DND-41 (cell line): ENCODE measurements at regions not wholly inside any gene's neighbourhood (a gene's known extent, or its start where the extent isn't known, plus 50 kb on each side); places are given as distances from the start of the nearest gene placed in this dataset.

Experiments
- ATAC-seq: fragments of 200-7000 bp; cut with Tn5 transposase; 3 replicates; pipeline ENCODE4 v1.9.1; 2021; ENCODE audit warnings: low read depth; ENCODE audit not compliant: insufficient read depth
- DNase-seq: peaks from one replicate; pipeline ENCODE4 v3.0.0-alpha.2; 2020
- H2AFZ ChIP-seq: 2 replicates; pipeline ENCODE4 v1.6.0; 2012; ENCODE audit warnings: low read depth, low read length
- H3K27ac ChIP-seq: 2 replicates; pipeline ENCODE4 v1.5.1; 2012; ENCODE audit warnings: low read length, inconsistent platforms
- H3K27me3 ChIP-seq: fragments of 200-600 bp; sonication (generic); 2 replicates; pipeline ENCODE4 v1.6.0; 2012; ENCODE audit warnings: low read length, mild to moderate bottlenecking, inconsistent platforms; ENCODE audit not compliant: insufficient read depth, poor library complexity
- H3K36me3 ChIP-seq: 2 replicates; pipeline ENCODE4 v1.5.1; 2012; ENCODE audit warnings: low read length, inconsistent platforms; ENCODE audit not compliant: insufficient read depth
- H3K4me1 ChIP-seq: 2 replicates; pipeline ENCODE4 v1.5.1; 2012; ENCODE audit warnings: mild to moderate bottlenecking, low read length; ENCODE audit not compliant: insufficient read depth
- H3K4me2 ChIP-seq: 2 replicates; pipeline ENCODE4 v1.6.0; 2012; ENCODE audit warnings: mild to moderate bottlenecking, moderate library complexity, low read length, inconsistent platforms; ENCODE audit not compliant: insufficient read depth
- H3K4me3 ChIP-seq, 2 experiments: fragments of 200-600 bp in 1 of 2; shearing (Covaris generic) in 1 of 2; 2 replicates each; pipeline ENCODE4 v1.5.1; 2012 to 2016; ENCODE audit warnings: inconsistent platforms in 2 of 2, low read length in 2 of 2, mild to moderate bottlenecking in 2 of 2, low read depth in 1 of 2, moderate library complexity in 1 of 2
- H3K79me2 ChIP-seq: 2 replicates; pipeline ENCODE4 v1.6.0; 2012; ENCODE audit warnings: low read length, inconsistent platforms; ENCODE audit not compliant: insufficient read depth
- H3K9ac ChIP-seq: 2 replicates; pipeline ENCODE4 v1.6.0; 2012; ENCODE audit warnings: low read depth, mild to moderate bottlenecking, inconsistent platforms, low read length, moderate library complexity
- H3K9me3 ChIP-seq: 2 replicates; pipeline ENCODE4 v1.5.1; 2012; ENCODE audit warnings: low read length, moderate library complexity, mild to moderate bottlenecking, inconsistent platforms; ENCODE audit not compliant: insufficient read depth, severe bottlenecking
- H4K20me1 ChIP-seq: 2 replicates; pipeline ENCODE4 v1.6.0; 2012; ENCODE audit warnings: low read length; ENCODE audit not compliant: insufficient read depth
- CTCF ChIP-seq: IDR thresholded peaks from 2 replicates; pipeline ENCODE4 v1.5.1; 2012; ENCODE audit warnings: borderline replicate concordance, low read length, moderate library complexity, mild to moderate bottlenecking; ENCODE audit not compliant: poor library complexity, severe bottlenecking; ENCODE audit errors: extremely low read depth
- EZH2 ChIP-seq: IDR thresholded peaks from 3 replicates; pipeline ENCODE4 v1.6.1; 2012; ENCODE audit warnings: borderline replicate concordance, low read depth, mild to moderate bottlenecking, moderate library complexity, low read length, inconsistent platforms; ENCODE audit not compliant: severe bottlenecking

GRCh38 chr18:39198376-39198775 lies 1632.8 kb upstream of the CELF4 start:
- H3K27me3 ChIP-seq = no peaks in the 10 kb centered on the region
- H4K20me1 ChIP-seq = no peaks in the 10 kb centered on the region
- DNase-seq (no peak), ATAC-seq (no peak)
- no peak for TF ChIP-seq EZH2
- no peaks in the 10 kb centered on the region for H3K9me3 ChIP-seq
- no peak overlapping the region for H3K27ac ChIP-seq
- no peak overlapping the region for H3K9ac ChIP-seq
- no peak overlapping the region for H2AFZ ChIP-seq
- no peak overlapping the region for H3K4me2 ChIP-seq
- no peaks in the 10 kb centered on the region for H3K79me2 ChIP-seq
- no peak overlapping the region for H3K4me3 ChIP-seq
- no peaks in the 10 kb centered on the region for H3K36me3 ChIP-seq
- H3K4me1 ChIP-seq = no peaks in the 10 kb centered on the region

GRCh38 chr18:39191931-39192330 lies 1626.3 kb upstream of the CELF4 start:
- H2AFZ ChIP-seq = no peak overlapping the region
- DNase-seq (no peak), ATAC-seq (no peak)

GRCh38 chr18:39191058-39191457 lies 1625.5 kb upstream of the CELF4 start:
- ATAC-seq (no peak), DNase-seq (no peak)
- Histone ChIP-seq H3K27ac (no peak overlapping the region), H3K4me1 (no peaks in the 10 kb centered on the region), H2AFZ (no peak overlapping the region), H3K36me3 (no peaks in the 10 kb centered on the region), H3K27me3 (no peaks in the 10 kb centered on the region), H3K4me3 (no peak overlapping the region), H4K20me1 (no peaks in the 10 kb centered on the region), H3K9ac (no peak overlapping the region), H3K79me2 (no peaks in the 10 kb centered on the region), H3K9me3 (no peaks in the 10 kb centered on the region), H3K4me2 (no peak overlapping the region)
- TF ChIP-seq EZH2 (no peak), CTCF (no peak)

More at GRCh38 chr18:39191931-39192330, 1626.3 kb upstream of the CELF4 start:
- Histone ChIP-seq H3K36me3 (no peaks in the 10 kb centered on the region), H3K4me3 (no peak overlapping the region), H3K27ac (no peak overlapping the region), H4K20me1 (no peaks in the 10 kb centered on the region), H3K4me1 (no peaks in the 10 kb centered on the region), H3K9me3 (no peaks in the 10 kb centered on the region), H3K27me3 (no peaks in the 10 kb centered on the region), H3K79me2 (no peaks in the 10 kb centered on the region), H3K4me2 (no peak overlapping the region), H3K9ac (no peak overlapping the region)
- TF ChIP-seq EZH2 (no peak), CTCF (no peak)

- H3K4me1 ChIP-seq = no peaks in the 10 kb centered on the region
- H3K4me3 ChIP-seq = no peak overlapping the region
- no peak for TF ChIP-seq EZH2
- TF ChIP-seq CTCF = no peak
- DNase-seq (no peak), ATAC-seq (no peak)
- H3K79me2 ChIP-seq = no peaks in the 10 kb centered on the region
- H3K9ac ChIP-seq = no peak overlapping the region
- no peaks in the 10 kb centered on the region for H4K20me1 ChIP-seq
- H2AFZ ChIP-seq = no peak overlapping the region
- no peaks in the 10 kb centered on the region for H3K27me3 ChIP-seq
- H3K27ac ChIP-seq = no peak overlapping the region
- no peaks in the 10 kb centered on the region for H3K9me3 ChIP-seq
- H3K36me3 ChIP-seq = no peaks in the 10 kb centered on the region
- H3K4me2 ChIP-seq = no peak overlapping the region
These were observed 1624.9 kb upstream of the CELF4 start for GRCh38 chr18:39190508-39190907.
